ENCODE measurements at regions not wholly inside any gene's neighbourhood (a gene's known extent, or its start where the extent isn't known, plus 50 kb on each side); places are given as distances from the start of the nearest gene placed in this dataset.

DNA sequence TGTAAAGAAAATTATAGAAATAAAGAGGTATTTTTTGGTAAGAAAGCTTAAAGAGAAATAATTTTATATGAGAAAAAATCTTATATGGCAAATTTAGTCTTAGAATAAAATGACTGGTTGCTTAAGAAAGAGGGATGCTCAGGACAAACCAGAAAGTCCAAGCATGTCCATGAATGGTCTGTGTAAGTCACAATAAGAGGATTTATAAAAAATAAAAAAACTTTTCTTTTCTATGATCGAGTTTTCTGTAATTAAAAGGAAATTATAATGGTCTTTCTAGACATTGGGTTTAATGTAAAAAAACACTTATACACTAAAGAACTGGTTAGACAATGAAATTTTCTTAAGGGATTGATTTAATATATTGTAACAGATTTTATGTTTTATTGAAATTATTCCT is 819.6 kb downstream of the TBC1D22A start:
- DNase-seq: no peak

DNA sequence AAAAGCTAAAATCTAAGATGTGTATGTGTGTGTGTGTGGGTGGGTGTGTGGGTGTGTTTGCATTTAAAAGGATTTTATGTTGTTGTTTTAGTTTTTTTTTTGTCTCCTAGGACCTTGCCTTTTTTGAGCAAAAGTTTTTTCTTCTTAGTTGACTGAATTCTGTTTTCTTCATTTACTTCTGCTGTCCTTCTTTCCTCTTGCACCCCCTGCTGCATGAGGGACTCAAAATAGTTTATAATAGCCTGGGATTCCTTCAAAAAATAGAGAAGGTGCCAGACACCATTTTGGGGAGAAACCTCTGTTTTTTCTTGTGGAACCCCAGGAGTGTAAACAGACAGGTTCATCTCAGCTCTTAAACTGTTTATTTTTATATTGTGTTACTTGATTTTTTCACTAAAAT is 817.7 kb downstream of the TBC1D22A start:
- DNase-seq: no peak

DNA sequence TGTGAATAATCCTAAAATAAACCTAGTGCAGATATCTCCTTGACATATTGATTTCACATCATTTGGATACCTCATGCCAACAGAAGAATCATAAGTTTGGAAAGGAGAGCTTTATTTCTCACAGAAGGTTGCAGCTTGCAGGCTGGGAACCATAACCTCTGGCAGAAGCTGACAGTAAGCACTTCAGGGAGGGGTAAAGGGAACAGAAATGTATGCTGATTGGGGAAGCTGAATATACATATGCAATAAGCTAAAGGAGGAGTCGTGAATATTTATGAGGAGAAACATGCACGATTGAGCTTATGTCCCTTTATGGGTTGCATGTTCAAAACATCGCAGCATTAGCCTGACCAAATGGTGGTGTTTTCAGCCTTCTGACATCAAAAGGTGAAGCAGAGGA is 814.5 kb downstream of the TBC1D22A start:
- DNase-seq: no peak

DNA sequence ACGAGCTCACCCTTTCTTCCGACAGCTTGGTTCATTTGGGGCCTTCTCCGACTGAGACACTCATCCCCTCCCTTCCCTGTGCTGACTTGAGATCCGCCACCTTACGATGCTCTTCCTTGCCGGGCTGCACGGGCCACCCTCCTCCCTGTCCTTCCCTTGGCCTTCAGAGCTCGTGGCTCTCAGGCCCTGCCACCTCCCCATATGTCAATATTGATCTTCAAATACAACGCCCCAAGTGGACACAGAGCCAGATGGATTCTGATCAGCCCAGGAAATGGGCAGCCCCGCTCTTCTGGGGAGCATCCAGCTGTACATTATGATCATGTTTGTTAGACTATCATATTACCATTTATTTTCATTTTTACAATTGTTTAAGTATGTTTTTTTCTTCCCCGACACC is 812.8 kb downstream of the TBC1D22A start:
- DNase-seq: no peak

DNA sequence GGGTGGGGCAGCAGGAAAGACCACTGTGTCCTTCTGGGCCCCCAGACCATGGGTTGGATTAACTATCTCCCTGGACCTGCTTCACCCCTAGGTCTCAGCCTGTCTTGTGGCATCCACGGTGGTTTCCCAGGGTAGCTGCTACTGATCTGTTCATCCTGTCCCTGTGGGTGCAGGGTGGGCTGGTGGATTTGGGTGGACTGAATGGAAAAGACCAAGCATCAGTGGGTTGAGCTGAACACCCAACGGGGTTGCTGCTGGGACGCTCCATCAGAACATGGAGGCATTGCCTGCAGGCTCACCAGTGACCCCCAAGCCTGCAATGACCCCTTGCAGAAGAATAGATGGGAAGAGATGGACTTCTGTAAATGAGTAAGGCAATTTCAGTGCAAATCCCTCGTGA is 812.1 kb downstream of the TBC1D22A start:
- no peak for DNase-seq

DNA sequence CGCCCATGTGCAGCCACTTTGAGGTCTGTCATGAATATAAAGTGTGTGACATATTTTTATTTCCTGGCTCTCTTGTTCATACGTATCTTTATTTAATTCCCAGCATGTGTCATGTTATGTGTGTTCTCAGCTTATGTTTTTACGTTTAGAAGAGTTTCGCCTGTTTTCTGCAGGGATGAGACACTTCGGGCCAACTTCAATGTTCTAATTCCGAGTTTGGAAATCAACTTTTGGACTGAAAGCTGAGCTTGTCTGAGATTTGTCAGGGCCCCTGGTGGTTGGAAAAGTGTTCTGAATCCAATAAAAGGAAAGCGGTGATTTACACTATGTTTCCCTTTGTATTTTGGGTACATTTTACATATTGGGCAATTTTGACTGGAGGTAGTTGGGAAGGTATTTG is 810.7 kb downstream of the TBC1D22A start:
- DNase-seq: no peak

DNA sequence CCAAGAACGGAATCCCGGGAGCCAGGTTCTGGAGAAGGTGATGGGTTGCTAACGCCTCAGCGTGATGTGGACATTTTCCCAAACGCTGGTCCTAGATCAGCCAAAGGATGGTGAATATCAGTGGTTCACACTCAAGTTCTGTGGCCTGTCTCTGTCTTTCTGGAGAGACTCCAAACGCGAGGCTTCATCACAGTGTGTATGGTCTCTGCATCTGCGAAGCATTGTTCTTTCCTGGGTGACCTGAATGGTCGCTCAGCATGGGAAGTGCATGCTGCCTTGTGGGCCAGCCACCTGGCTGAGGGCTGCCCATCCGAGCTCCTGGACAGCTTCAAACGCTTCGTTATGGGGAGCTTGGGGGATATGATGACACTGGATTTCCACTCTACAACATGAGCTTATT is 810.0 kb downstream of the TBC1D22A start:
- DNase-seq: no peak

DNA sequence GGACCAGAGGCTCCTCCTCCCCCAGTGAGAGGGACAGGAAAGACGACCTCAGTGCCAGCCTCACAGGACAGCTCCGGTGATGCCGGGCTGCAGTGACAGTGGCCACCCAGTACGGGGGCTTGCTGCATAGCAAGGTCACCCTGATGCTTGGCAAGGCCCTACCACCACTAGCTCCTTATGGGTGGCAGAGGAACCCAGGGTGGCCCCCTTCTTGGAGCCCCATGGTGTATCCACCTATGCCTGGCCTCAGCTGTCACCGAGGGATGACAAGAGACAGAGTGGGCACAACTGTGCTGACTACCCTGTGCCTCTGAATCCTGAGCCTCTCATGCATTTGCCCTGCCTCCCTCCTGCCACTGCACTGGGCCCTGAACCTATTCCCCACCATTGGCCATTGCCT is 809.2 kb downstream of the TBC1D22A start:
- no peak for DNase-seq

DNA sequence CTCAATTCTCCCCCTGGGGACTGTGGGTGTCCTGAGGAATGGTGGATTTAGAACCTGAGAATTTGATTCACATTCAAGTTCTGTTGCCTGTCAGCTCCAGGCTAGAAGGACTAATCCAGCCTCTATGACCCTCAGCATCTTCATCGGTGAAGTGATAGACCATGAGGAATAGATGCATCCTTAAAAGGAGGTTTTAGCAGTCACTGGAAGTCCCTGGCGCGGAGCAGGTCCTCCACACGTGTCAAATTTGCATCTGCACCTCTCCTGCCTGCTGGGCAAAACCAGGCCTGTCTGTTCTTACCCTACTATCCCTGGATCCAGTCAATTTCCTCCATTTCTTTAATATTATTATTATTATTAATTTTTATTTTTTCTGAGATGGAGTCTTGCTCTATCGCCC is 808.4 kb downstream of the TBC1D22A start:
- no peak for DNase-seq

DNA sequence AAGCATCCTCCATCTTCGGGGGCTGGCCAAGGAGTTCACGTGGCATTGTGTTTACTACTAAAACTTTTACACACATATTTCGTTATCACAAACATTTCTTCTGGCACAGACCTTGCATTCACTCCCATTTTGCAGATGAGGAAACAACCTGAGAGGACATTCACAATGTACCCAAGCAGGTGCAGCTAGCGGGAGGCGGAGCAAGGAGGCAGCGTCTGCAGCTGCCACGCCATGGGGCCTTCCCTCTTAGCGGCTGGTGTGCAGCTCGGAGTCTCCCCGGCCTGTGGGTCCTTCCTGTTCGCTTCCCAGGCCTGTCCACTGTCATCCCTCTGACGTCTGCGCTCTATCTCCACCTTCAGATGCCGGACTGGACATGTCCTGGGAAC is 807.8 kb downstream of the TBC1D22A start:
- DNase-seq: no peak

DNA sequence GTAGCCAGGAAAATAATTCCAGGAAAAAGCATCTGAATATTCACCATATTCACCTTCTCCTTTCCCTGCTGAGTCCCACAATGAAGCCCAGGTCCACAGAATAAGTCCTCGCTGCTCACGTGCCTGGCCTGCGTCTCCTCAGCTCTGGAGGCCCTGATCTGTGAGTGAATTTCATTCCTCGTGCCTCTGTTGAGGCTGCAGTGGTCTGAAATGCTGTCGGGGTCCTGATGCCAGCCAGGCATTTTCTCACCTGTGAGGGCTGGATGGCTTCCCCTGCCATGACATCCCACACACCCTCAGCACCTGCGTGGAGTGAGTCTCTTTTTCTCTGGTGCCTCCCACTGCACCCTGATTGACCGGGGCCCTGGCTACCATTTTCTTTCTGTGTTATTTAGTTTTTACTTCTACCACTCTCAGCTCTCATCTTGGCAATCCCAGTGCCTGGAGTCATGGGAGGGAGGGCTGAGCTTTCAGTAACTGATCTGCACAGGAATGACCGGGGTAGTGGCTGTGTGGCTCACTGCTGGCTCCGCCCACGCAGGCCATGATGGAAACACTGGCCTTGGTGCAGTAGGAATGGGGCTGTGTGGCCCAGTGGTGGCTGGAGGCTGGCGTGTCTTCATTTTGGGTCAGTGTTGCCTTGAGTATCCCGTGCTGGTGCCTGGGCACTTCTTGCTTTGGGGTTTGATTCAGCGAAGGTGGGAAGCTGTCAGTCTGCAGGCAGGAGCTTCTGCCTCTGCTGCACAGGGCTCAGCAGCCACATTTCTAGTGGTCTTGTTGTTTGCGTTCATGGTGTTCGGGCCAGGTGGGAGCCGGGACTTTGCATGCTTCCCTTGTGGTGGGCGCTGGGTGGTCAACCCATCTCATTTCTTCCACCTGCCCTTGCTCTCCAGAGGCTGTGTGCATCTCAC is 807.2 kb downstream of the TBC1D22A start:
- DNase-seq: no peak

DNA sequence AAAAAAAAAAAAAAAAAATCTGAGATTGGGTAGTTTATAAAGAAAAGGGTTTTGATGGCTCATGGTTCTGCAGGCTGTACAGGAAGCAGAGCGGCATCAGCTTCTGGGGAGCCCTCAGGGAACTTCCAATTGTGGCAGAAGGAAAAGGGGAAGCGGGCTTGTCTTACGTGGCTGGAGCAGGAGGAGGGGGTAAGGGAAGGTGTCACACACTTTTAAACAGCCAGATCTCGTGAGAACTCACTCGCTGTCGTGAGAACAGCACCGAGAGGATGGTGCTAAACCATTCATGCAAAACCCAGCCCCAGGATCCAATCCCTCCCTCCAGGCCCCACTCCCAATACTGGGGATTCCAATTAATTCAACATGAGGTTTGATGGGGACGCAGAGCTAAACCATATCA is 806.2 kb downstream of the TBC1D22A start:
- no peak for DNase-seq

DNA sequence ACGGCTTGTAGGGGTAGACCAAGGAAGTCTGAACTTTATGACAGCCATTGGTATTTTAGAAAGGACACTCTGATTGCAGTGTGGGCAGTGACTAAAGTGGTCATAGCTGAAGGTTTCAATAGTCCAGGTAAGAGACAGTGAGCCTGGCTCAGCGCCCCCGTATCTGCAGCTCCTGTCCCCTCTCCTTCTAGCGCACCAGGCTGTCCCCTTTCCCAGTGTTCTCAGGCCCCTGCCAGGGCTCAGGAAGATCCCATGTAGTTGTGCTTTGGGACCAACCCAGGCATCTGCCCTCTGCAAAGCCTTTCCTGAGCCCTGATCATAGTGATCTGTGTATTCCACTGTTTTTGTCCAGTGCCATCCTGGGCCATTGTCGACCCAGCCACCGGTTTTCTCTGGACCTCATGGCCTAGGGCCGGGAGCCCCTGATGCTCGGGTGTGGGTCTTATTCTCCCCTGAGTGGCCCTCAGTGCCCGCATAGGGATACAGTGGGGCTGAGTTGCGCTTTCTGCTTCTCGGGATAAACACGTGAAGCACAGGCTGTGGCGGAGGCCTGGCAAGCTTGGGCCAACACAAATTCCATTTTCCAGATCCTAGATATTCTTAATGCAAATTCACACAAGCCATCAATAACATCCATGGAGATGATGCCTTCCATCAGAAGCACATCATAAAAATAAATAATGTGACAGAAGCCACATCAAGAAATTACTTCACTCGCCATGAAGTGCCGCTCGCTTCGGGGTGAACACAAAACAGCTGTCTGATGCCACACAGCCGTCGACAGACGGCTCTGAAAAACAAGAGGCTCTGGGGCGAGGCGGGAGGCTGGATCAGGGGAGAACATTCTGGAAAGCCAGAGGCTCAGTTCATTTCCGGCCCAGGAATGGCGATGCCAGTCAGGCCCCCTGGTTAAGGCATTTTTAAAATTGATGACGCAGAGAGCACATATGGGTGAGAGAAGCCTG is 805.0 kb downstream of the TBC1D22A start:
- DNase-seq: no peak

DNA sequence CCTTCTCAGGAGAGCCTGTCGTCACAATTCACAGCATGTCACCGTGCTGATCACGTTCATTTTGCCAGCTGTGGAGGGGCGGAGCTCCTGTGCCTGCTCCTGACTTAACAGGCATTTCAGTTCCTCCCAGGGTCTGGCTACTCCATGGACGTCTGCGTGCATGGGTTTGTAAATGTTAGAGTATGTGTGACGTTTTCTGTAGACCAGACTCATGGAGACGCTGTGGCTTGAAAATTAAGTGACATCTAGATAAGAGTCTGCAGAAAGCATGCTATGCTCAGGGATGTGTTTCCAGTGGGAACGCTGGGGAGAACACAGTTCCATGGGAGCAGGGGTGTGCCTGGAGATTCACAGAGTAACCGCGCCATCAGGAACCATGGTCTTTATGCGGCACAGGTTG is 804.0 kb downstream of the TBC1D22A start:
- DNase-seq: no peak

DNA sequence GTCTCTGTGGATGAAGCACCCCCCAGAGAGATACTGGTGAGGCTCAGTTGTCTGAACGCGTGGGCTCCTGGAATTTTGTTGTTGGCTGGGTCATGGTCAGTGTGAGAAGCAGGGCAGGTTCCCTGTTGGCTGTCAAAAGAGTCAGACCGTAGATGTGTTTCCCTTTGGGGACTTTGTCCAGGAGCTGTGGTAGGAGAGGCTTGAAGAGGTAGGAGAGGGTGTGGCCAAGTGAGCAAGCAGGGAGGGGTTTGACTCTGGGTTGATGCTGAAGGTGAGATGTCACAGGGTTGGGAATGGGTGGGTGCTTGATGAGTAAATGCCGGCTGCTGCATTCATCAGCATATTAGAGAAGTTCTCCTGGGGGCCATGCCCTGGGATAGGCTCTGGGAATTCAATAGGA is 803.2 kb downstream of the TBC1D22A start:
- no peak for DNase-seq

DNA sequence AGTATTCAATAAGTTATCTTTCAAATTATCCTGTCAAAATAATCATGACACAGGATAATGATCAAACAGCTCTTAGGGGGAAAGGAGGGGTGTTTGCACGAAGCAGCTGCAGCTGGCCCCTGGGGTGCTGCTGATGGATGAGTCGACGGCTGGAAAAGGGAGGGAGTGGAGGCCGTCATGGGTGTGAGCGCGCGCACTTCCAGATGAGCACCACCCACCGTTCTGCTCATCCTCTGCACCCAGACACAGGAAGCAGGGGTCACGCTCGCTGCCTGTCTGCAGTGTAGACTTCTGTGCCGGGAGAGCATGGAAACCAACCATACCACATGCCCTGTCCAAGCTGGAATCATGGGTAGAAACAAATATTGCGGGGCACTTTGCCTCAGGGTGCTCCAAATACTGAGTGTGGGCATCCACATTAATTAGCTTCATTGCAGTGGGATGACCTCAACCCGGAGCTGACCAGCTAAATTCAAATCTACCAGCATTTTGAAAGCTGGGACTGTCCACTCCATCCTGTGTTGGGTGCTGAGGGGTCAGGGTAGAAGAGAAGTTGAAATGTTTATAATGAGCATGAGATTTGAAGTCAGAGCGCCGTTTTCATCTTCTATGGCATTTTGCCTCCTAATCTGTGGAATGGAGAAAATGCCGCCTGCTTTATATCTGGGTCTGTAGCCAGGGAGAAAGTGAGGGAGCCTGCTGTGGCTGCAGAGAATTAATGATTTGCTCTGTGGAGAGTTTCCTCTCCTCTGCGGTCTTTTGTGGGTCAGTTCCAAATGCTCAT is 802.4 kb downstream of the TBC1D22A start:
- peak; percentile 51 for DNase-seq

DNA sequence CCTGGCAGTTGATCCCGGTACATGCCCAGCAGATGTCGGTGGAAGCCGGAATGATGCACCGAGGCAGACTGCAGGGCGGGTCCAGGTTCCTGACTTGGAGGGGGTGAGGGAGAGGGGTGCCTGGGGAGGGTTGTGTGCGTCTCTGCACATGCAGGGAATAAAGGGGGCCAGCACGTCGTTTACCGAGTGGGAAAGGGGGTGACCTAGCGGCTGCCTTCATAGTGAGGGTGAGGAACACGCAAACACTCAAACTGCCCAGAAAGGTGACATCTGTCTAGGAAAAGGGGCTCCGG is 801.7 kb downstream of the TBC1D22A start:
- no peak for DNase-seq

DNA sequence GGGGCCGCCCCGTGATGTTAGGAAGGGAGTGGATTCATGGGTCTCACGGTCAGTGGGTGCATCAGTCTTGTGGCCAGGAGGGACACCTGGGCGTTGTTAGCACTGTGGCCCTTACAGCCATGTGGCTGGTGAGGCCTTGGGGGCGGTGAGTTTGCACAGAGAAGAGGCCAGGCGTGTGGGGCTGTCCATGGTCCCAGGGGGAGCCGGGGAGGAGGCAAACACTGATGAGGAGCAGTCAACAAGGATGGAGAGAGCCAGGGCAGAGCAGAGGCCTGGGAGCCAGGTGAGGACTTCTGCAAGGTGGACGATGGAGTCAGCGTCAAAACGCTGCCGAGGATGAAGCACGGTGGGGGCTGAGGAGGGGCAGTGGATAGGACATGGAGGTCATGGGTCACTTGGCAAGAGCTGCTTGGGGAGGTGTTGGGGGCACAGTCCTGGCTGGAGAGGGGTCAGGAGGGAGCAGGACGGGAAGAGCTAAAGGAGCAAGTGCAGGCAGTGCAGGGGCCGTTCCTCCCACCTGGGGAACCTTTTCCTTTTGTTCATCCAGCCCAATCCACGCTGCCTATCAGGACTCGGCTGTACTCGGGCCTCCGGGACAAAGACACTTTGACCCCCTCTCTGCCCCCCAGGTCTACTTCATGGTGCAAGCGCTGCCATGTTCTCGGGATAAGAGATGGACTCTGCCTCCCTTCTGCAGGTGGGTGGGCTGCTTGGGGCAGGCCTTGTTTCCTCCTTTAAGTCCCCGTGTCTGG is 801.1 kb downstream of the TBC1D22A start:
- DNase-seq: no peak

DNA sequence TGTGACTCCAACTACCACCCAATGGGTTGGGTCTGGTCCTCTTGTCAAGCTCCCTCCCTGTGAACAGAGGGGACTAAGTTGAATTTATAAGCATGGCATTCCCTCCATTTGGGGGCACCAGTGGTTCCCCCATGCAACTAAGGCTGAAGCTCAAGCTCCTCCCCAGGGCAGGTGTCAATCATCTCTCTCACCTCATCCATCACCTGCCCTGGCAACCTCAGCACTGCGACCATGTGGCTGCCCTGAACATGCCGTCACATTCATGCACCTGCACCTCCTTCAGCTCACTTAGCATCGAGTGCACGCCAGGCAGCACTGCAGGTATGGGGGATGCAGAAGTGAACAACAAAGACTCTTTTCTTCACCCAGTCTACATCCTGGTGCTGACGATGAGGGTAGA is 799.3 kb downstream of the TBC1D22A start:
- peak; percentile 10 for DNase-seq

DNA sequence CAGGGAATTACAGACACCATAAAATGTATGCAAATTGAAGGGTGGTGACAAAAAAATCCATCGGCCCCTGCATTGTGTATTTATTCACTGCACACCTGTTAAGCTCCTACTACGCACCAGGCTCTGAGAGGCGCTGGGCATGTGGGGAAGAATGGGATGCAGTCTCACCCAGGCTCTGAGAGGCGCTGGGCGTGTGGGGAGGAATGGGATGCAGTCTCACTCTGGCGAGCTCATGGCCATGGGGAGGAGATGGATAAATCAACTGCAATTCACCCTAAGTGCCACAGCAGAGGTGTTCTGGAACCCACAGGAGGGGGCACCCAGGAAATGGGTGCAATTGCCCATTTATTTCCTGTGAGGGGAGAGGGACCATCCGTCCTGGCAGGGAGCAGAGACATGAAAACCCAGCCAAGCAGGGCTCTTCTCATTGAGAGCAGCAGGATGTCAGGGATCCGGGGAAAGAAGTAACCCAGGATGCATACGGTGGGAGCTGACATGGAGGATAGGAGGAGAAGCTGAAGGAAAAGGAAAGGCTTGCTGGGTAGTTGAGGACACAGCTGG is 798.7 kb downstream of the TBC1D22A start:
- no peak for DNase-seq

DNA sequence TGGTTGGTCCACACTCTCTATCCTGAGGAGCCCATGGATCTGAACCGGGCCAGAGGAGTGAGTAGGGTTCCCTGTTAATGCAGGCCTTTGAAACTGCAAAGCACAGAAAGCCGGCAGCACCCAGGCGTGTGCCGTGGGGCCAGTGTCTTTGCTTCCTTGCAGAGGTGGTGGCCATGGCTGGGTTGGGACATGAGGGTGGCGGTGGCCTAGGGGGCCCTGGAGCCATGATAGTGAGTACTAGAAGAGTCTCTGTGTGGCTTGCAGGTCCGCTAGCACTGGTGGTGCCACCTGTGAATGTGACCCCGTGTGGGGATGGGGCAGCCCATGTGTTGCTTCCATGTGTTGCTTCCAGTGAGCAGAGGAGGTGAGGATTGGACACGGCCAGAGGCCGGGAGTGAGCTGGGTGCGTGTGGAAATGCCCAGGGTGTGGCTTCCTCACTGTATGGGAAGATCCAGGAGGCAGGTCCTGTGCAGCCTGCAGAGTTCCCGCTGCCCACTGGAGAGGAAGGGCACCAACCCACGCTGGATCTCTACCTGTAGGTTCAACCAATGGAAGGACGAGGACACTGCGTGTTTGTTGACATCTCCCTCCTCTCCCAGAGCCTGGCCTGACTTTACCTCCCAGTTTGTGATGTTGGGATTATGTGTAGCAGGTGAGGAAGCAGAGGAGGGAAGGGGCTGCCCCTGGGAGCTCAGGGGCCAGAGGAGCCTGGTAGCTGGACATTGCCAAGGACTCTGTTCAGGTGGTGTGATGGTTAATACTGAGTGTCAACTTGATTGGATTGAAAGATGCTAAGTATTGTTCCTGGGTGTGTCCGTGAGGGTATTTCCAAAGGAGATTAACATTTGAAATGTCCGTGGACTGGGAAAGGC is 796.6 kb downstream of the TBC1D22A start:
- DNase-seq: no peak
